ENCODE measurements at regions not wholly inside any gene's neighbourhood (a gene's known extent, or its start where the extent isn't known, plus 50 kb on each side); places are given as distances from the start of the nearest gene placed in this dataset.

DNA sequence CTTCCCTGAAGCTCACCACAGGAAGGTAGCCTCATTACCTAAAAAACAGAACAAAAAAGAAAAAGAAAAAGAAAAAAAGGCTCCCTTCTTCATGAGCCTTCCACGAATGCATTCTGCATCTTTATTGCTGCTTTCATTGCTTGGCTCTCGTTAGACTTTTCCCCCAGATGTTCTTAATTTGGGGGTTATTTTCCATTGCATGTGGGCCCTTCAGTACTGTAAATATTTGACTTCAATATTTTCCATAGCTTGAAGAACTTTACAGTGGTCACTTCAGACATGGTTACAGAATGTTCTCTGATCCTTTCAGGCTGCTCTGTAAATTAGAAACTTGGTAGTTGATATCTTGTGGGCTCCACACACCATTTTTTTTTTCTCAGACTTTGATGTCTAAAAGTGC is 65.6 kb upstream of the COPS8 start:
- TF ChIP-seq, protein P1, sequence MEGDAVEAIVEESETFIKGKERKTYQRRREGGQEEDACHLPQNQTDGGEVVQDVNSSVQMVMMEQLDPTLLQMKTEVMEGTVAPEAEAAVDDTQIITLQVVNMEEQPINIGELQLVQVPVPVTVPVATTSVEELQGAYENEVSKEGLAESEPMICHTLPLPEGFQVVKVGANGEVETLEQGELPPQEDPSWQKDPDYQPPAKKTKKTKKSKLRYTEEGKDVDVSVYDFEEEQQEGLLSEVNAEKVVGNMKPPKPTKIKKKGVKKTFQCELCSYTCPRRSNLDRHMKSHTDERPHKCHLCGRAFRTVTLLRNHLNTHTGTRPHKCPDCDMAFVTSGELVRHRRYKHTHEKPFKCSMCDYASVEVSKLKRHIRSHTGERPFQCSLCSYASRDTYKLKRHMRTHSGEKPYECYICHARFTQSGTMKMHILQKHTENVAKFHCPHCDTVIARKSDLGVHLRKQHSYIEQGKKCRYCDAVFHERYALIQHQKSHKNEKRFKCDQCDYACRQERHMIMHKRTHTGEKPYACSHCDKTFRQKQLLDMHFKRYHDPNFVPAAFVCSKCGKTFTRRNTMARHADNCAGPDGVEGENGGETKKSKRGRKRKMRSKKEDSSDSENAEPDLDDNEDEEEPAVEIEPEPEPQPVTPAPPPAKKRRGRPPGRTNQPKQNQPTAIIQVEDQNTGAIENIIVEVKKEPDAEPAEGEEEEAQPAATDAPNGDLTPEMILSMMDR (IDR thresholded peaks at IDR 0.05): no peak
- no peak for TF ChIP-seq POLR2A (IDR thresholded peaks at IDR 0.05)

All from body of pancreas (tissue), 4 donors.